H1 (cell line): ENCODE measurements at regions not wholly inside any gene's neighbourhood (a gene's known extent, or its start where the extent isn't known, plus 50 kb on each side); places are given as distances from the start of the nearest gene placed in this dataset.

Experiments used
- CTCF ChIA-PET: fragments of 300-600 bp; sonication (Branson Sonifier 250); formaldehyde crosslinking; loops from one replicate; lab custom pipeline; 2021; ENCODE audit not compliant: partially characterized antibody; lab: Charles Lee
- POLR2A ChIA-PET: fragments of 300-600 bp; sonication (Branson Sonifier 250); formaldehyde crosslinking; loops from one replicate; lab custom pipeline; 2021; ENCODE audit warnings: inconsistent platforms; ENCODE audit not compliant: partially characterized antibody; lab: Charles Lee
- DNase-seq, 2 experiments: peaks; one replicate each; pipeline versions ENCODE4 v3.0.0 to v3.0.0-alpha.2; 2010 to 2022; ENCODE audit warnings: low spot score in 2 of 2, low read depth in 1 of 2, mixed read lengths in 1 of 2
- FAIRE-seq: peaks from 2 replicates; lab custom pipeline; 2011; peaks lifted over from hg19 to GRCh38; lab: Jason Lieb, UNC
- H2AFZ ChIP-seq: 2 replicates; pipeline ENCODE4 v1.8.1; 2012; ENCODE audit warnings: low read length, inconsistent platforms
- H2AK5ac ChIP-seq: 2 replicates; pipeline ENCODE4 v1.6.1; 2013; ENCODE audit warnings: low read depth, low read length
- H2BK120ac ChIP-seq: replicated peaks from 2 replicates; pipeline ENCODE3; 2013; ENCODE audit warnings: low read depth, low read length, inconsistent platforms
- H2BK12ac ChIP-seq: 2 replicates; pipeline ENCODE4 v1.6.1; 2013; ENCODE audit warnings: low read depth, low read length
- H2BK15ac ChIP-seq: 2 replicates; pipeline ENCODE4 v1.6.1; 2013; ENCODE audit warnings: low read length
- H2BK20ac ChIP-seq: 2 replicates; pipeline ENCODE4 v1.6.1; 2013; ENCODE audit warnings: low read length
- H2BK5ac ChIP-seq: 2 replicates; pipeline ENCODE4 v1.6.1; 2013; ENCODE audit warnings: low read depth, low read length
- H3K14ac ChIP-seq: 2 replicates; pipeline ENCODE4 v1.6.1; 2013; ENCODE audit warnings: inconsistent platforms; ENCODE audit not compliant: insufficient read length
- H3K18ac ChIP-seq: 2 replicates; pipeline ENCODE4 v1.6.1; 2013; ENCODE audit warnings: low read length; ENCODE audit errors: extremely low read depth
- H3K23ac ChIP-seq: 2 replicates; pipeline ENCODE4 v1.6.1; 2013; ENCODE audit warnings: inconsistent platforms; ENCODE audit not compliant: insufficient read length
- H3K23me2 ChIP-seq: 2 replicates; pipeline ENCODE4 v1.6.1; 2013; ENCODE audit warnings: low read depth, low read length
- H3K27ac ChIP-seq: 2 replicates; pipeline ENCODE4 v1.6.1; 2011; ENCODE audit warnings: low read depth, low read length, inconsistent platforms
- H3K27me3 ChIP-seq, 4 experiments: replicated peaks in 1 of 4; 1 replicate in 1 of 4; 2 replicates in 3 of 4; pipeline versions ENCODE4 v1.6.1 to v1.8.1; 2011 to 2013; ENCODE audit warnings: low read length in 3 of 4, mild to moderate bottlenecking in 3 of 4, inconsistent platforms in 2 of 4, mixed read lengths in 2 of 4, moderate library complexity in 1 of 4; ENCODE audit not compliant: control insufficient read depth in 3 of 4, insufficient read depth in 3 of 4; ENCODE audit errors: extremely low read depth in 1 of 4
- H3K36me3 ChIP-seq, 4 experiments: 2 replicates each; pipeline versions ENCODE4 v1.6.1 to v1.8.1; 2011 to 2013; ENCODE audit warnings: mild to moderate bottlenecking in 4 of 4, low read length in 3 of 4, moderate library complexity in 2 of 4, control low read depth in 1 of 4, inconsistent platforms in 1 of 4; ENCODE audit not compliant: insufficient read depth in 4 of 4, control insufficient read depth in 2 of 4
- H3K4ac ChIP-seq: replicated peaks from 2 replicates; pipeline ENCODE3; 2013; ENCODE audit warnings: low read length, low read depth, mixed read lengths, inconsistent platforms; ENCODE audit not compliant: insufficient read length
- H3K4me1 ChIP-seq, 4 experiments: replicated peaks in 1 of 4; 1 replicate in 1 of 4; 2 replicates in 3 of 4; pipeline versions ENCODE4 v1.6.1 to v1.8.1; 2011 to 2013; ENCODE audit warnings: low read length in 3 of 4, inconsistent platforms in 2 of 4, mixed read lengths in 1 of 4; ENCODE audit not compliant: insufficient read depth in 4 of 4, control insufficient read depth in 3 of 4
- H3K4me2 ChIP-seq, 2 experiments: 2 replicates each; pipeline versions ENCODE4 v1.6.1 to v1.8.1; 2011 to 2013; ENCODE audit warnings: low read depth in 2 of 2, low read length in 2 of 2, control low read depth in 1 of 2, inconsistent platforms in 1 of 2, mild to moderate bottlenecking in 1 of 2; ENCODE audit not compliant: insufficient read depth in 1 of 2
- H3K4me3 ChIP-seq, 4 experiments: fragments of 200-600, 300-600 bp in 1 of 4; sonication (generic), shearing (Covaris generic), sonication (Bioruptor Twin) in 1 of 4; 2 replicates each; pipeline versions ENCODE4 v1.5.1 to v1.8.1; 2011 to 2016; ENCODE audit warnings: low read length in 4 of 4, low read depth in 3 of 4, control low read depth in 2 of 4, inconsistent platforms in 2 of 4, mild to moderate bottlenecking in 2 of 4, mixed read lengths in 1 of 4, moderate library complexity in 1 of 4; ENCODE audit not compliant: insufficient read depth in 2 of 4; ENCODE audit errors: extremely low read depth in 1 of 4
- H3K56ac ChIP-seq: replicated peaks from 2 replicates; pipeline ENCODE3; 2013; ENCODE audit warnings: low read depth, mild to moderate bottlenecking, mixed read lengths, low read length, inconsistent platforms; ENCODE audit not compliant: insufficient read length
- H3K79me1 ChIP-seq: 2 replicates; pipeline ENCODE4 v1.6.1; 2013; ENCODE audit warnings: low read depth, low read length, control low read depth
- H3K79me2 ChIP-seq, 2 experiments: 2 replicates each; pipeline versions ENCODE4 v1.6.1 to v1.8.1; 2012 to 2013; ENCODE audit warnings: low read length in 2 of 2, mild to moderate bottlenecking in 2 of 2, inconsistent platforms in 1 of 2; ENCODE audit not compliant: insufficient read depth in 2 of 2, control insufficient read depth in 1 of 2
- H3K9ac ChIP-seq, 4 experiments: replicated peaks in 1 of 4; 1 replicate in 1 of 4; 2 replicates in 3 of 4; pipeline versions ENCODE4 v1.6.1 to v1.8.1; 2011 to 2013; ENCODE audit warnings: low read depth in 3 of 4, low read length in 3 of 4, control low read depth in 2 of 4, mild to moderate bottlenecking in 2 of 4, moderate library complexity in 2 of 4, inconsistent platforms in 1 of 4; ENCODE audit errors: extremely low read depth in 1 of 4
- H3K9me3 ChIP-seq, 2 experiments: 2 replicates each; pipeline versions ENCODE4 v1.6.1 to v1.8.1; 2012 to 2013; ENCODE audit warnings: mild to moderate bottlenecking in 2 of 2, moderate library complexity in 2 of 2, control low read depth in 1 of 2, inconsistent platforms in 1 of 2, low read depth in 1 of 2, low read length in 1 of 2, mixed read lengths in 1 of 2; ENCODE audit not compliant: insufficient read depth in 2 of 2
- H4K20me1 ChIP-seq, 2 experiments: replicated peaks in 1 of 2; 2 replicates each; pipeline versions ENCODE3 to v1.8.1; 2011 to 2013; ENCODE audit warnings: inconsistent platforms in 2 of 2, low read length in 2 of 2, mild to moderate bottlenecking in 1 of 2; ENCODE audit not compliant: insufficient read depth in 2 of 2, control insufficient read depth in 1 of 2
- H4K5ac ChIP-seq: 2 replicates; pipeline ENCODE4 v1.6.1; 2013; ENCODE audit warnings: low read length, low read depth, mixed read lengths, inconsistent platforms; ENCODE audit not compliant: insufficient read length
- H4K8ac ChIP-seq: 2 replicates; pipeline ENCODE4 v1.8.0; 2013; ENCODE audit warnings: mild to moderate bottlenecking, moderate library complexity, low read length, inconsistent platforms; ENCODE audit not compliant: insufficient read depth; ENCODE audit errors: extremely low read depth
- H4K91ac ChIP-seq: replicated peaks from 2 replicates; pipeline ENCODE3; 2013; ENCODE audit warnings: low read length, mixed read lengths, inconsistent platforms; ENCODE audit not compliant: insufficient read length
- HDAC2 ChIP-seq, 2 experiments: fragments of 300-600 bp in 1 of 2; sonication (generic) in 1 of 2; IDR thresholded peaks; 2 replicates each; pipeline ENCODE4 v1.6.1; 2011 to 2012; ENCODE audit warnings: low read depth in 2 of 2, low read length in 2 of 2, mild to moderate bottlenecking in 2 of 2, moderate library complexity in 2 of 2, borderline replicate concordance in 1 of 2, inconsistent platforms in 1 of 2
- KDM1A ChIP-seq: fragments of 200-600, 300-600 bp; sonication (generic); IDR thresholded peaks from 2 replicates; pipeline ENCODE4 v1.7.1; 2016; ENCODE audit warnings: mild to moderate bottlenecking, low read length, borderline replicate concordance
- KDM4A ChIP-seq: IDR thresholded peaks from one replicate; pipeline ENCODE4 v1.7.1; 2012; ENCODE audit warnings: low read depth, mild to moderate bottlenecking, moderate library complexity, low read length, inconsistent platforms; ENCODE audit not compliant: severe bottlenecking
- POLR2A ChIP-seq, 2 experiments: IDR thresholded peaks; 1 replicate in 1 of 2; 2 replicates in 1 of 2; pipeline ENCODE4 v1.6.1; 2011; ENCODE audit warnings: low read depth in 2 of 2, low read length in 2 of 2, mild to moderate bottlenecking in 2 of 2; ENCODE audit errors: control extremely low read depth in 1 of 2
- POLR2AphosphoS5 ChIP-seq: IDR thresholded peaks from 2 replicates; pipeline ENCODE4 v1.6.1; 2011; ENCODE audit warnings: low read depth, low read length
- POU5F1 ChIP-seq: IDR thresholded peaks from 2 replicates; pipeline ENCODE4 v1.6.1; 2011; ENCODE audit warnings: low read depth, mild to moderate bottlenecking, low read length, moderate library complexity
- RAD21 ChIP-seq, 2 experiments: IDR thresholded peaks in 1 of 2; conservative IDR thresholded peaks in 1 of 2; 2 replicates each; pipeline ENCODE4 v1.6.1; 2011; ENCODE audit warnings: low read depth in 2 of 2, low read length in 2 of 2, improper control_type of control experiment in 1 of 2, inconsistent platforms in 1 of 2, mild to moderate bottlenecking in 1 of 2, moderate library complexity in 1 of 2
- RBBP5 ChIP-seq: IDR thresholded peaks from 2 replicates; pipeline ENCODE4 v1.7.1; 2012; ENCODE audit warnings: low read depth, mild to moderate bottlenecking, inconsistent platforms, low read length, moderate library complexity, borderline replicate concordance
- SUZ12 ChIP-seq: fragments of 200-600 bp; sonication (generic); IDR thresholded peaks from 2 replicates; pipeline ENCODE4 v1.6.1; 2012; ENCODE audit warnings: mild to moderate bottlenecking, inconsistent platforms, low read length, moderate library complexity, mixed read lengths
- YY1 ChIP-seq: IDR thresholded peaks from 2 replicates; pipeline ENCODE4 v1.6.1; 2011; ENCODE audit warnings: low read depth, mild to moderate bottlenecking, low read length
- WGBS, 2 experiments: shearing (Covaris generic) in 1 of 2; methylation state at CpG; one replicate each; pipeline versions ENCODE4 v1.1.6 to v1.1.7; 2013 to 2015; ENCODE audit warnings: low lambda C conversion rate in 2 of 2, mixed read lengths in 2 of 2, inconsistent platforms in 1 of 2, low coverage in 1 of 2, missing lambda C conversion rate in 1 of 2; ENCODE audit not compliant: insufficient replicate concordance in 2 of 2, insufficient coverage in 1 of 2, insufficient read length in 1 of 2; ENCODE audit errors: extremely low coverage in 1 of 2, missing lambda C conversion rate in 1 of 2; 5-methylcytosine and 5-hydroxymethylcytosine counted together
- TF ChIP-seq, protein P1 (sequence below): IDR thresholded peaks from 2 replicates; pipeline ENCODE4 v1.6.1; 2012; ENCODE audit warnings: low read length, inconsistent platforms

DNA sequence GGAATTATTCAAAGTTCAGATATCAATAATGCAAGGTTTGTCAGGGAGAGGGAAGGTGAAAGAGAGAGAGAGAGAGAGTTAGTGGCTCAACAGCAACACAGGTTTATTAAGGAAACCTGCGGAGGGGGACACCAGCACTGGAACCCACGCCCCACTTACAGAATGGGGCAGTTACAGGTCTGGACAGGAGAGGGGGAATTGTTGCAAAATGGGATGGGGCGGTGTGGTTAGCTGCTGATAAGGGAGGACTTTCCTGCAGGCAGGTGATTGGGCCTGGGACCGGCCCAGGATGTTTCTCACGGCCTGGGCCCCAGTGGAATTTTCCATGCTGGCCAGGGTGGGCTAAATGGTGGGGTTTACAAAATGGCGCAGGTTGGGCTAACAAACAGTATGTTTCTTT, 278.2 kb upstream of the SLC16A7 start:
- Histone ChIP-seq H3K9me3 (no peaks in the 10 kb centered on the region), H3K27ac (no peak overlapping the region), H4K91ac (no peak overlapping the region), H2BK20ac (no peak overlapping the region), H3K4me3 (no peak overlapping the region), H3K23ac (no peak overlapping the region), H2BK15ac (no peak overlapping the region), H4K5ac (no peak overlapping the region), H3K23me2 (no peaks in the 10 kb centered on the region), H2BK5ac (no peak overlapping the region), H3K79me2 (0 out of 4 replicates have a peak, but pooled peaks cover 0 to 5% of the 10 kb centered on the region in 2 experiments), H3K27me3 (no peaks in the 10 kb centered on the region), H3K14ac (no peak overlapping the region), H3K36me3 (peaks cover 0 to 23% (median 12%) of the 10 kb centered on the region in 4 experiments; a peak in 6 of 8 replicates), H3K18ac (peak overlapping the region; percentile 36), H3K4ac (no peak overlapping the region), H2AK5ac (no peak overlapping the region), H3K4me2 (peak overlapping the region in 1 of 2 experiments; percentile 19; a peak in 2 of 4 replicates), H3K56ac (no peak overlapping the region), H4K8ac (no peak overlapping the region), H4K20me1 (peaks cover 0 to 1% of the 10 kb centered on the region in 2 experiments), H2BK12ac (no peak overlapping the region), H2AFZ (no peak overlapping the region), H3K9ac (no peak overlapping the region), H2BK120ac (no peak overlapping the region), H3K79me1 (no peaks in the 10 kb centered on the region), H3K4me1 (peaks cover 2 to 7% (median 4%) of the 10 kb centered on the region in 4 experiments; a peak in 6 of 7 replicates)
- CTCF ChIA-PET, result no interaction called here
- FAIRE-seq (no peak), DNase-seq (peak; percentile 47 to 73)
- POLR2A ChIA-PET, result interaction anchor here (0.9 to 2.1 kb wide), 6 partner anchors 9 to 41 kb away, joined by 3 to 11 read pairs (median 4); no protein-coding TSS in a partner anchor
- WGBS, 2 experiments, result 61% methylated on average over 6 of the region's 6 CpGs; no CpG with 5 or more reads in 1 of the 2 experiments
- TF ChIP-seq HDAC2 (IDR thresholded peaks at IDR 0.05; ENCODE audit: borderline replicate concordance in 1 of 2, low read depth in 2 of 2, low read length in 2 of 2), result no peak
- TF ChIP-seq RAD21 (IDR thresholded peaks at IDR 0.05 in 1 of 2, conservative IDR thresholded peaks at IDR 0.05 in 1 of 2; ENCODE audit: low read depth in 2 of 2, low read length in 2 of 2), result no peak; a peak in 1 of 4 replicates
- peak; percentile 81 for TF ChIP-seq POLR2AphosphoS5
- TF ChIP-seq YY1, result peak; percentile 77
- TF ChIP-seq, protein P1, sequence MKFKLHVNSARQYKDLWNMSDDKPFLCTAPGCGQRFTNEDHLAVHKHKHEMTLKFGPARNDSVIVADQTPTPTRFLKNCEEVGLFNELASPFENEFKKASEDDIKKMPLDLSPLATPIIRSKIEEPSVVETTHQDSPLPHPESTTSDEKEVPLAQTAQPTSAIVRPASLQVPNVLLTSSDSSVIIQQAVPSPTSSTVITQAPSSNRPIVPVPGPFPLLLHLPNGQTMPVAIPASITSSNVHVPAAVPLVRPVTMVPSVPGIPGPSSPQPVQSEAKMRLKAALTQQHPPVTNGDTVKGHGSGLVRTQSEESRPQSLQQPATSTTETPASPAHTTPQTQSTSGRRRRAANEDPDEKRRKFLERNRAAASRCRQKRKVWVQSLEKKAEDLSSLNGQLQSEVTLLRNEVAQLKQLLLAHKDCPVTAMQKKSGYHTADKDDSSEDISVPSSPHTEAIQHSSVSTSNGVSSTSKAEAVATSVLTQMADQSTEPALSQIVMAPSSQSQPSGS, result 0 out of 2 replicates have a peak, but pooled peaks have one; percentile 19
- TF ChIP-seq SUZ12, result no peak
- TF ChIP-seq KDM4A, result no peak
- peak; percentile 63 to 69; a peak in 2 of 3 replicates for TF ChIP-seq POLR2A (IDR thresholded peaks at IDR 0.05; ENCODE audit: control extremely low read depth in 1 of 2, low read depth in 2 of 2, low read length in 2 of 2)
- TF ChIP-seq KDM1A, result no peak
- no peak for TF ChIP-seq POU5F1
- no peak for TF ChIP-seq RBBP5
